GM12875 (cell line): ENCODE measurements at regions not wholly inside any gene's neighbourhood (a gene's known extent, or its start where the extent isn't known, plus 50 kb on each side); places are given as distances from the start of the nearest gene placed in this dataset.

Experiments used
- H3K4me3 ChIP-seq: one replicate; pipeline ENCODE4 v1.5.1; 2011; ENCODE audit warnings: low read depth, low read length, control low read depth
- CTCF ChIP-seq: IDR thresholded peaks from 2 replicates; pipeline ENCODE4 v1.5.1; 2011; ENCODE audit warnings: low read depth, mild to moderate bottlenecking, control low read depth, inconsistent platforms, low read length, moderate library complexity, borderline replicate concordance; ENCODE audit not compliant: insufficient read depth

GRCh38 chr9:119043996-119044395 is 325.2 kb downstream of the BRINP1 start:
- H3K4me3 ChIP-seq, result no peak overlapping the region
- no peak for TF ChIP-seq CTCF

GRCh38 chr9:119044806-119045205 is 324.4 kb downstream of the BRINP1 start:
- TF ChIP-seq CTCF, result no peak
- H3K4me3 ChIP-seq, result no peak overlapping the region

GRCh38 chr9:119047513-119048307 is 321.5 kb downstream of the BRINP1 start:
- H3K4me3 ChIP-seq, result no peak overlapping the region
- no peak for TF ChIP-seq CTCF

GRCh38 chr9:119050281-119050680 is 319.0 kb downstream of the BRINP1 start:
- H3K4me3 ChIP-seq, result no peak overlapping the region
- TF ChIP-seq CTCF, result no peak

DNA sequence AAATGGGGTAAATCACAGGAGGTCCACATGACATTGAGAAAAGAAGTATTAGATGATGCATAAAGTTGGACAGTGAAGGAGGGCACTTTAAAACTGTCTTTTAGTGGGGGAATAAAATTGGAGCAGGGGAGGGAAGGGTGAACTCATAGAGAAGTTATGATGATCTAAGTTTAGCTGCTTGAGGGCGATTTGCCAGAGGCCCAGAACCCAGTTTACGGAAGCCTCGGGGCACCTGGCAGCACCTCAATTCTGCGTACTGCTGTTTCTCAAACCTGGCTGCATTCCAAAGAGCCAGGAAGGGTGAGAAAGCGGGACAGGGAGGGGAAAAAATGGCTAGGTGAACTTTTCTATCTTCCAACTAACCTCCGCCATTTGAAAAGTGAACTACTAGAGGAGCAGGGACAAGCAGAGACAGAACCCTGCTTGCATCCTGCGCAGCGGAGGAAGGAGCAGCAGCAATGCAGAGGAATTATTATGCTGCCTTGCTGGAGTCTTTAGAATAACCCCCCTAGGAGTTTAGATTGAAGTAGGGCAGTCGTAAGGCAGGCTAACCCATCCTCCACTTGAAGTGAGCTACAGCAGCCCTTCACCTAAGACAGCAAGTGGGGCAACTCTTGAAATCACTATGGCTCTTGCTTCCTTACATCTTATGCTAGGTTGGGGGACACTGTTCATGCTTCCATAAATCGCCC is 316.8 kb downstream of the BRINP1 start:
- no peak for TF ChIP-seq CTCF
- H3K4me3 ChIP-seq, result no peak overlapping the region

DNA sequence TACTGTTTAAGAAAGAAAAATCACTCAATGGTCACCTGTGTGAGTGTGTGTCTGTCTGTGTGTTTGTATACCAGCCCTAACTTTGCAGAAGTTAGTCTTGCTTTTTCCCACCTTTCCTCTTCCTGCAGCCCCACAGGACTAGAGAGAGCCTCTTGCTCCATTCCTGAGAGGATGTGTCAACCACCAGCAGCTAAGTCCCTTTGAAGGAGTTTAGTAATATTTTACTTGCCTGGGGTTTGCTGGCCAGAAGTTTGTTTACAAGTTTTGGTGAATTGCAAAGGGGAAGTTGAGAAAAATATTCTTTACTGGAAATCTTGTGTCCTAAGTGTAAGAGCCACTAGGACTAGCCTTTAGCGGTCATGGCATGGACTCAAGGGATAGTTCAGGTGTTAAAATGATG is 316.2 kb downstream of the BRINP1 start:
- H3K4me3 ChIP-seq, result no peak overlapping the region
- TF ChIP-seq CTCF, result no peak
